ENCODE measurements at regions not wholly inside any gene's neighbourhood (a gene's known extent, or its start where the extent isn't known, plus 50 kb on each side); places are given as distances from the start of the nearest gene placed in this dataset.

GRCh38 chr7:24521917-24522623 is 51.2 kb upstream of the PALS2 start:
- H3K79me2 ChIP-seq (ENCODE audit: low read length) = no peaks in the 10 kb centered on the region
- H3K4me3 ChIP-seq (ENCODE audit: low read length) = no peak overlapping the region
- no peak for TF ChIP-seq CTCF (IDR thresholded peaks at IDR 0.05; ENCODE audit: low read depth, low read length)
- TF ChIP-seq EZH2phosphoT487 (IDR thresholded peaks at IDR 0.05; ENCODE audit: low read depth) = no peak
- no peaks in the 10 kb centered on the region for H3K36me3 ChIP-seq (replicated peaks; ENCODE audit: low read depth, low read length)
- H3K9me3 ChIP-seq (ENCODE audit: insufficient read depth, low read length) = no peaks in the 10 kb centered on the region
- H2AFZ ChIP-seq (ENCODE audit: low read depth, low read length) = no peak overlapping the region
- H3K4me1 ChIP-seq (ENCODE audit: low read length) = no peaks in the 10 kb centered on the region
- no peak overlapping the region for H3K4me2 ChIP-seq (ENCODE audit: low read length)
- 0 out of 2 replicates have a peak, but pooled peaks cover 3% of the 10 kb centered on the region for H3K27me3 ChIP-seq (ENCODE audit: low read depth, low read length)
- no peaks in the 10 kb centered on the region for H4K20me1 ChIP-seq (ENCODE audit: insufficient read depth, low read length)
- no peak overlapping the region for H3K27ac ChIP-seq (ENCODE audit: low read length)
- no peak overlapping the region for H3K9ac ChIP-seq (ENCODE audit: low read length)

Data from OCI-LY3 (cell line).